Stomach (tissue), 8 donors: ENCODE measurements at regions not wholly inside any gene's neighbourhood (a gene's known extent, or its start where the extent isn't known, plus 50 kb on each side); places are given as distances from the start of the nearest gene placed in this dataset.

Experiments used
- DNase-seq, 2 donors: peaks; one replicate each; pipeline versions ENCODE4 v3.0.0 to v3.0.0-alpha.2; 2013 to 2019
- H3K27ac ChIP-seq, 5 donors: fragments of 200-600 bp in 4 of 5; sonication (generic) in 4 of 5; one replicate each; pipeline ENCODE4 v1.5.1; 2013 to 2019; ENCODE audit warnings: mild to moderate bottlenecking in 1 of 5, moderate library complexity in 1 of 5
- H3K27me3 ChIP-seq, 3 donors: fragments of 200-600 bp; sonication (generic); one replicate each; pipeline ENCODE4 v1.5.1; 2017 to 2019; ENCODE audit warnings: mixed run types in 1 of 3
- H3K36me3 ChIP-seq, 4 donors: fragments of 200-600 bp; sonication (generic); 1 replicate in 3 of 4; 2 replicates in 1 of 4; pipeline ENCODE4 v1.5.1; 2016 to 2019
- H3K4me1 ChIP-seq, 4 donors: fragments of 200-600 bp; sonication (generic); one replicate each; pipeline ENCODE4 v1.5.1; 2016 to 2019
- H3K4me3 ChIP-seq, 4 donors: fragments of 200-600 bp; sonication (generic) in 3 of 4; one replicate each; pipeline ENCODE4 v1.5.1; 2016 to 2019; ENCODE audit warnings: mild to moderate bottlenecking in 1 of 4
- H3K9me3 ChIP-seq, 4 donors: fragments of 200-600 bp; sonication (generic); one replicate each; pipeline ENCODE4 v1.5.1; 2016 to 2019
- CTCF ChIP-seq, 7 experiments: fragments of 450-650 bp in 4 of 7; fragments of 200-600 bp in 3 of 7; sonication (generic) in 3 of 7; IDR thresholded peaks; one replicate each; pipeline ENCODE4 v1.5.1; 2016 to 2019; ENCODE audit warnings: antibody characterized with exemption in 7 of 7, control low read depth in 2 of 7, mild to moderate bottlenecking in 1 of 7
- EP300 ChIP-seq: sonication (generic); formaldehyde crosslinking; IDR thresholded peaks from one replicate; pipeline ENCODE4 v1.6.1; 2017; ENCODE audit warnings: antibody characterized with exemption
- POLR2A ChIP-seq, 4 donors: fragments of 450-650 bp; IDR thresholded peaks; one replicate each; pipeline ENCODE4 v1.6.1; 2016; ENCODE audit warnings: antibody characterized with exemption in 4 of 4, control low read depth in 2 of 4, mild to moderate bottlenecking in 1 of 4, moderate library complexity in 1 of 4
- POLR2AphosphoS5 ChIP-seq, 3 donors: sonication (generic); formaldehyde crosslinking; IDR thresholded peaks; one replicate each; pipeline ENCODE4 v1.6.1; 2016; ENCODE audit warnings: antibody characterized with exemption in 3 of 3
- WGBS, 5 donors: extraction: QIAGEN DNeasy Blood & Tissue Kit in 3 of 5; methylation state at CpG; one replicate each; pipeline versions ENCODE4 v1.1.5 to v1.1.7; 2013 to 2018; 5-methylcytosine and 5-hydroxymethylcytosine counted together
- intact Hi-C: fragments of 100-400 bp; cut with DNase I; formaldehyde crosslinking; loops from one replicate; pipeline ENCODE4 v1.15.1; 2023; ENCODE audit warnings: low total_unique reads
- donor health status: healthy with polysubstance abuse.
- donor health status: Bipolar disorder and iron deficiency.
- donor health status: healthy.

GRCh38 chr3:71910108-71910507, 125.2 kb upstream of the PROK2 start:
- Histone ChIP-seq H3K36me3 (no peaks in the 10 kb centered on the region), H3K27me3 (peaks cover 0 to 20% (median 0%) of the 10 kb centered on the region in 3 donors), H3K4me3 (no peak overlapping the region), H3K9me3 (no peaks in the 10 kb centered on the region), H3K4me1 (peaks cover 0 to 28% (median 3%) of the 10 kb centered on the region in 4 donors), H3K27ac (no peak overlapping the region)
- no peak for TF ChIP-seq CTCF (IDR thresholded peaks at IDR 0.05)
- TF ChIP-seq EP300: no peak
- no peak for TF ChIP-seq POLR2A (IDR thresholded peaks at IDR 0.05)
- TF ChIP-seq POLR2AphosphoS5 (IDR thresholded peaks at IDR 0.05): no peak
- intact Hi-C loops: no loop called here
- no peak for DNase-seq
- WGBS, 5 donors: 68 to 84% (median 76%) methylated on average over 4 of the region's 4 CpGs

- 62 to 82% (median 67%) methylated on average over 14 of the region's 14 CpGs for WGBS, 5 donors
- peak in 1 of 2 donors; percentile 54 for DNase-seq
- TF ChIP-seq POLR2A (IDR thresholded peaks at IDR 0.05) (no peak), EP300 (no peak), CTCF (IDR thresholded peaks at IDR 0.05) (no peak)
- Histone ChIP-seq H3K27ac (no peak overlapping the region), H3K9me3 (no peaks in the 10 kb centered on the region), H3K36me3 (no peaks in the 10 kb centered on the region), H3K27me3 (peaks cover 0 to 20% (median 0%) of the 10 kb centered on the region in 3 donors), H3K4me3 (no peak overlapping the region), H3K4me1 (peaks cover 0 to 28% (median 3%) of the 10 kb centered on the region in 4 donors)
- intact Hi-C loops: no loop called here
Observed at GRCh38 chr3:71907996-71908395, 123.0 kb upstream of the PROK2 start.

DNA sequence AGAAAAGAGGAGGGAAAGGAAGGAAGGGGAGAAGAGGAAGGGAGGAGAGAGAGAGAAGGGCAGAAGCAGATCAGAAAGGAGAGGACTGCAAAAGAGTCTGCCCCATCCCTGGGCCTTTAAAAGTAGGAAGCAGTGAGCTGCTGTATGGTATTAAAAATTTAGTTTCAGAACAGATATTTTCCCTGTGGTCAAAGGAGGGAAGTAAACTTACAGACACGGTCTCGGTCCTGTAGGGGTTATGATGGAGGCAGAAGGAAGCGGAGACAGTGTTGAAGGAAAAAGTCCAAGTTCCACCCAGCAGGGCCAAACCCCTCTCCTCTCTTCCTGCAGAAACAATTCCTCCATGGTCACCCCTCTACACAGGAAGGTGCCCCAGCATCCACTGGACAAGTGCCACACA, 122.0 kb upstream of the PROK2 start:
- no peak overlapping the region for H3K4me3 ChIP-seq
- intact Hi-C loops: no loop called here
- H3K4me1 ChIP-seq: peaks cover 0 to 35% (median 3%) of the 10 kb centered on the region in 4 donors
- WGBS, 5 donors: 65 to 90% (median 89%) methylated on average over 3 of the region's 3 CpGs
- no peak for TF ChIP-seq EP300
- no peak for TF ChIP-seq POLR2AphosphoS5 (IDR thresholded peaks at IDR 0.05)
- no peak for TF ChIP-seq POLR2A (IDR thresholded peaks at IDR 0.05)
- no peak for TF ChIP-seq CTCF (IDR thresholded peaks at IDR 0.05)
- H3K27ac ChIP-seq: no peak overlapping the region
- H3K9me3 ChIP-seq: no peaks in the 10 kb centered on the region
- no peak for DNase-seq
- peaks cover 0 to 20% (median 0%) of the 10 kb centered on the region in 3 donors for H3K27me3 ChIP-seq
- no peaks in the 10 kb centered on the region for H3K36me3 ChIP-seq

GRCh38 chr3:71905426-71905825, 120.5 kb upstream of the PROK2 start:
- intact Hi-C loops: no loop called here
- DNase-seq: no peak
- H3K27ac ChIP-seq: no peak overlapping the region
- H3K9me3 ChIP-seq: no peaks in the 10 kb centered on the region
- H3K4me3 ChIP-seq: no peak overlapping the region
- no peaks in the 10 kb centered on the region for H3K36me3 ChIP-seq
- peaks cover 0 to 35% (median 3%) of the 10 kb centered on the region in 4 donors for H3K4me1 ChIP-seq
- TF ChIP-seq POLR2AphosphoS5 (IDR thresholded peaks at IDR 0.05) (no peak), POLR2A (IDR thresholded peaks at IDR 0.05) (no peak), CTCF (IDR thresholded peaks at IDR 0.05) (no peak), EP300 (no peak)
- H3K27me3 ChIP-seq: peaks cover 0 to 20% (median 0%) of the 10 kb centered on the region in 3 donors
- 71 to 84% (median 80%) methylated on average over 5 of the region's 5 CpGs for WGBS, 5 donors
